GM21619 (cell line): ENCODE measurements at regions not wholly inside any gene's neighbourhood (a gene's known extent, or its start where the extent isn't known, plus 50 kb on each side); places are given as distances from the start of the nearest gene placed in this dataset.
"Not testable (repeated sequence)": the region's sequence is repeated elsewhere in the genome, so short reads cannot be mapped to it uniquely, and the experiment has no call there.

Source experiments
- ATAC-seq: cut with Tn5 transposase; IDR thresholded peaks from one replicate; pipeline ENCODE4 v1.9.1; 2021; ENCODE audit not compliant: unreplicated experiment

GRCh38 chr12:9342614-9343353 lies 134.6 kb upstream of the PZP start:
- no peak for ATAC-seq

DNA sequence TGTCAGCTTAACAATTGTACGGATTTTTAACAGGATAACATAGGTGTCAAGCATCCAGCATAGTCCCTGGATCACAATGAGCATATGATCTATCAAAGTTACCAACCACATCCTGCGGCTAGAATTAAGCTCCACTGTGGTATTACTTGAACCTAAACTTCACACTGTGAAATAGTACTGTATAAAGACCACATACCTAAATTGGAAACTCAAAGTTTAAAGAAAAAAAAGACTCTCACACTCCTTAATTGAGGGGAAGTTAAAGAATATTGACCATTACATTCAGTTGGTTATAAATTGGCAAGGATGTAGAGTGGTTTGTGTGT lies 133.0 kb upstream of the PZP start:
- ATAC-seq: no peak

DNA sequence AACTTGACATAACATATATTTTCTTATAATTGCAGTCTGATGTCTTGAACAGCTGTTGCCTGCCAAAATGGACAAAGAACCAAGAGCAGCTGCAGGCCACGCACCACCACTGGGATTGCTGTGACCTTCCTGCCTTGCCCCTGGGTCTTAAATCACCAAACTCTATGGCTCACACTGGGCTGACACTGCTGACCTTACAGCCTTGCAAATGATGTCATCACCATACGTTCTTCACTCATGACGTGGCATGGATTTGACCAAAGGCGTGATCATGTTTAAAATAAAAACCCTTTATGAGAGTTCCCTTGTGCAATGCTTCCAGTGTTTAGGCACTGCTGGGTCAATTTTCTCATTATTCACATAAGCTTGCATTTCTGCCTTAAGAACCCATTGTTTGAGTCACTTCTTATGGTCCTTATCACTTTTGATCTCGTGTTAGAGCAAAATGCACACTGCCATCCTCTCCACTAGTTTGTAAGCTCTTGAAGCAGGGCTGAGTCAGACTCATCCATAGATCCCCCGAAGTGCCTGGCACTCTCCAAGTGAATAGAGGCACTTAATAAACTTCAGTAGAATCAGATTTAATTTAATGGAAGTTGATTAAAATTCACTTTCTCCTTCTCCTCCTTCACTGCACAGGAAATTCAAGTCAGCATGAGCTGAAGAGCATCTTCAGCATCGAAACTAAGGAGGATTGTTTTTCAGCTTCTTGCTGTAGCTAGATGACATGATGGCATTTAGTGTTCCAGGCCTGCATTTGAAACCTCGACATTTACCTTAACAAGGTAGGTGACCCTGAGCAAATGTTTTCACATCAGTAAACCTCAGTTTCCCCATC lies 132.4 kb upstream of the PZP start:
- ATAC-seq: no peak

DNA sequence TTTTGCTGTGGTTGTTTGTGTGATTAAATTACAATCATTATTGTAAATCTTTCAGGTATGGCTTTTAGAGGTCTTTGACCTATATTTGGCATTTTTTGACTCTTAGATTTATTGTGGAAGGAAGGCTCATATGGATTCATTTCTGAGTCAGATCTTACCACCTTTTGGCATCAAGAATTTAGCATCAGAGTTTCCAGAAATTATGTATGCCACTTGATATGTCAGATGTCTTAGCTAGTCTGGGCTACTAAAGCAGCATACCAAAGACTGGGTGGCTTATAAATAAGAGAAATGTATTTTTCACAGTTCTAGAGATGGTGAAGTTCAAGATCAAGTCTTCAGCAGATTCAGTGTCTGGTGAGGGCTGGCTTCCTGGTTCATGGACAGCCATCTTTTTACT lies 129.5 kb upstream of the PZP start:
- no peak for ATAC-seq

- not testable (repeated sequence) for ATAC-seq
Observed at GRCh38 chr12:9336375-9337011, 128.3 kb upstream of the PZP start.

DNA sequence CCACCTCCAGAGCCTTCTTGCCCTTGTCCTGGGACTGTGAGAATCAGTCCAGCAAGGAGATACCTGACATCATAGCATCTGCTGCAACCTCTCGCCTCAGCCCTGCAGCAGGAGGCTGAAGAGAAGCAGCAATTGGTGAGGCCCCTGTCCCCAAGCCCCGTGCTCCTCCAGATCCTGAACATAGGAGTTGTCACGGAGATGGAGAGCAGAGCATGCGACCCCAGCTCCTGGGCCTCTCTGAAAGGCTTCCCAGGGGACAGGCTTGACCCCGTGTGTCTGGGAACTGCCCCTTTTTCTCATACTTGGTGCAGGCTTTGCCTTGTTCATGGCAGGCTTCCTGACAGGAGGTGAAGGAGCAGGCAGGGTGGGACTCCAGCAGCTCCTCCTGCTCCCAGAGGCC lies 127.7 kb upstream of the PZP start:
- no peak for ATAC-seq

GRCh38 chr12:9334964-9335363 lies 126.8 kb upstream of the PZP start:
- ATAC-seq: no peak

DNA sequence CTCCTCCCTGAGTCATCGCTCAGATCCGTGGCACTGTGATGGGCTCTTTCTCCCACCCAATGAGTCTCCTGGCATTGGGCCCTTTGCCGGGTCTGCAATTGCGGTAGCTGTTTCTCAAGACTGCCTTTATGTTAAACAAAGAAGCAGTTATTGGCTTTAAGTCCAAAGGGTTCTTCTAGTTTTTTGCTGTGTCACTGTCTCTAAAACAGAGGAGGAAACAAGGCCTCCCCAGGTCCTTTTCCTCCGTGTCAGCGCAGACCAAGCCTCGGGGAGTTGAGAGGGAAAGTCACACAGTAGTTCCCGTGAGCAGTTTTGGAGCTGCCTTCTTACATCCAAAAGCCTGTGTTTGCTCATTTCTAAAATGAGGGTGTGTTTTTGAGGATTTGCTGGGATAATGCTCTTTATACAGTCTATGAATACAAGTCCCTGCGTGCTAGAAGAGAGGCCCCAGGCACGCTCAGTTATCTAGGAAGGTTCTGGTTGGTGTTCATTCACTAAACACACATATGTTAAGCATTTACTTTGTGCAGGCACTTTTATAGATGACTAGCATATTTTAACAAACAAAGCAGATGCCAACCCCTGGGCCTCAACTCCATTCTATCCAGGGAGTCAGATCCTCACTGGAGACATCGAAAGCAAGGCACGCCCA lies 126.0 kb upstream of the PZP start:
- ATAC-seq: no peak

- no peak for ATAC-seq
Observed at GRCh38 chr12:9333161-9333560, 125.0 kb upstream of the PZP start.

- no peak for ATAC-seq
Observed at GRCh38 chr12:9332564-9332963, 124.4 kb upstream of the PZP start.

- ATAC-seq: no peak
Observed at GRCh38 chr12:9331218-9331626, 123.0 kb upstream of the PZP start.

DNA sequence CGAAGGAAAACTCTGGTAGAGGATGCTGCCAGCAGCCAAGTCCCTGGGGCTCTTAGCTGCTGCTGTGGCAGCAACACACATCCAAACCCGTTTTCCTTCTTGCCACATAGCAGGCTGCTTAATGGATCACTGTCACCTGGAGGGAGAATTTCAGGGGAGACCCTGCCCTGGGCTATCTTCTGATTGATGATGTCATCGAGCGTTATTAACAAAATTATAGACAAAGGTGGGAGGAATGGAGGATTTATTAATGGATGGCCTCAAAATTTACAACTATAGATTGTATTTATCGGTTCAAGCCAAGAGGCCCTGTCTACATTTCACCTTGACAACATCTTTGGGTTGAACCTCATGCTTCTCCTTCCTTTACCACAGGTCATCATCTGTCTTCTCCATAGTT lies 120.8 kb upstream of the PZP start:
- no peak for ATAC-seq

DNA sequence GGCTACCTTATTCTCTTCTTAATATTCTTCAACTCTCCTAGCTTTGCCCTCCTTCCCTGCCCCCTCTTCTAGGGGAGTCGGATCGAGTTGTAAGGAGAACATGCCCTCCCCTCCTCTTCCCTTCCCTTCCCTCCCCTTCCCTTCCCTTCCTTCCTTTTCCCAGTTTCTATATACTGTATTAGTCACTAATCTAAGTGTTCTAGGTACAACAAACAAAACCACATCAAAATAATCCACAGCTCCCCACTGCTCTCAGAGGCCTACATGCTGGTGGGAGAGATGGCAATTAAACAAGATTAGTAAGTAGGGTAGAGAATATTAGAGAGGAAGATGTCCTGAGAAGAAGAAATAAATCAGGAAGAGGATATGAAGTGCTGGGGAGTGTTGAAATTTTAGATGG lies 119.9 kb upstream of the PZP start:
- ATAC-seq: no peak

DNA sequence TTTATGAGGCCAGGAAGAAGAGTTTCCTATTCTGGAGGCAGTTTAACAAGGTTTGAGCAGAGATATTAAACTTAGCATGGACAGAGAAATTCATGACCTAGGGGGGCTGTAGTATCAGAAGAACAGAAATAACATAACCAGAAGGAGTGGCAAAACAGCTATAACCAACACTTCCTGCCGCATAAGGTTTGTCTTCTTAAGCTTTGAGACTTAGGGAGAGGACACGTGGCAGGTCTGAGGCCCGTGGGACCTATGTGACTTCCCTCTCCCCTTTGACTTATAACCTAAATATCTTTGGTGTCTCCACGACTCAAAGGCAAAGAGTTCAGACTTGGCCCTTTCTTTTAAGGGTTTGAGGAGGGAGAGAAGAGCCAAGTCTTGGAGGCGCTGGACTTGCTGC lies 119.1 kb upstream of the PZP start:
- ATAC-seq: no peak

- ATAC-seq: not testable (repeated sequence)
Observed at GRCh38 chr12:9326849-9327248, 118.7 kb upstream of the PZP start.

GRCh38 chr12:9326085-9326484 lies 117.9 kb upstream of the PZP start:
- ATAC-seq: no peak

DNA sequence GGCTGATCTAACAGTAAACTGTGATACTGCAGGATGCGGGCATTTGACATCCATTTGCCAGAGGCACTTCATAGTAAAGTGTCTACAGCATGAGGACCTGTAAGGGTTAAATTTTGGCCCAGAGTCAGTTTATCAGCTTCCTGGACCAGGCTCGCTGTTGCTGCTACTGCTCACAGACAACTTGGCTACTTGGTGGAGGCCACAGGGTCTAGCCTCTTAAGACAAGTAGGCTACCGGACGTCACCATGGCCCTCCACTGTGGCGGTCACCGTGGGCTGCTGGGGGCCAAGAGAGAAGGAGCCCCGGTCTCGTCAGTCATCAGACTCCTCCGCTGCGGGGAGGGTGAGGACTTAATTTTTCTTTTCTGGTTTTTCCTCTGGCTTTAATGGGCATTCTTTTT lies 117.3 kb upstream of the PZP start:
- no peak for ATAC-seq

- no peak for ATAC-seq
Observed at GRCh38 chr12:9324782-9325181, 116.6 kb upstream of the PZP start.

- no peak for ATAC-seq
Observed at GRCh38 chr12:9323144-9323681, 115.0 kb upstream of the PZP start.

DNA sequence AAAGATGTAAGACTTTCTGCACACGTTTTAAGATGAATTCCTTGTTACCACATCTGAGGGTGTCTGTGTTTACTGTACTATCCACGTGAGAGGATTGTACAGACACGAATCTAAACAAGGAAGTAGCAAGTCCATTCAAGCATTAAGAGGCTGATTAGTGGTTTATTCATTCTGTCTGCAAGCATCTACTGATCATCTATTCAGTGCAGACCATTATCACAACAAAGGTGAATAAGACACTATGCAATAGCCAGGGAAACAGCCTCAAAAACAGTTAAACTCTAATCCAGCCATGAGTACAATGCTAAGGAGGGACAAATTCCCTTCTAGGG lies 111.6 kb upstream of the PZP start:
- ATAC-seq: no peak

DNA sequence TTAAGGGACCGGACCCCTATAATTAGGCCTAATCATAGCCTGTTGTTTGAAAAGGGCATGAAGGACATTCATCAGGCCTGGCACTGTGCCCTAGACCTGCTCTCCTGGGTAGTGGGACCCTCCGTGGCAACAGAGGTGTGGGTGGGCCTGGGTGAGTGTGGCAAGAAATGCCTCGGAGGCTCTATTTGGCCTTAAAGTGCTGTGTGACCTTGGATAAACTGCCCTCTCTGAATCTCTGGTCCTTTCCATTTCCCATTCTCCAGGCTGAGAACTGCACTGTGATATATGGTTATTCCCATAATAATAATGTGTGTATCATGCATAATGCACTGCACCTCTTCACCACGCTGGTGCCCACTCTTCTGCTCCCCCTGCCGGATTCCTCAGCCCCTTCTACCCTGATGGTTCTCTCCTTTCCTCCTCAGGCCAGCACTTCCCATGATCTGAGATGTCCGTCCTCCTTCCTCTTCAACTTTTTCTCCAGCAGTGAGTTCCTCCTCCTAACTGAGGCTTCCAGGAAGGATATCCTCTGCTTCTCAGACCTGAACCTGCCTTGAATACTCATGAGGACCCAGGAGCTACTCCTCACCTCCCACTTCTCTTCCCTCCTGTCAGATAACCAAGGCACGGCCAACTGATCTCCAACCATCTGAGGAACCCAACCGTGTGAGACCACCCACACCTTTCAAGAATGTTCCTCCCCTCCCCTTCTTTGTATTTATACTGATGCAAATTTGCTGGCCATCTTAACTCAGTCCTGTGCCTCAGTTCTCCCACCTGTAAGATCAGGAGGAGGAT lies 111.0 kb upstream of the PZP start:
- no peak for ATAC-seq
